ENCODE measurements at regions not wholly inside any gene's neighbourhood (a gene's known extent, or its start where the extent isn't known, plus 50 kb on each side); places are given as distances from the start of the nearest gene placed in this dataset.

GRCh38 chr1:74835051-74835450 is 102.1 kb downstream of the TYW3 start:
- TF ChIP-seq, protein P1, sequence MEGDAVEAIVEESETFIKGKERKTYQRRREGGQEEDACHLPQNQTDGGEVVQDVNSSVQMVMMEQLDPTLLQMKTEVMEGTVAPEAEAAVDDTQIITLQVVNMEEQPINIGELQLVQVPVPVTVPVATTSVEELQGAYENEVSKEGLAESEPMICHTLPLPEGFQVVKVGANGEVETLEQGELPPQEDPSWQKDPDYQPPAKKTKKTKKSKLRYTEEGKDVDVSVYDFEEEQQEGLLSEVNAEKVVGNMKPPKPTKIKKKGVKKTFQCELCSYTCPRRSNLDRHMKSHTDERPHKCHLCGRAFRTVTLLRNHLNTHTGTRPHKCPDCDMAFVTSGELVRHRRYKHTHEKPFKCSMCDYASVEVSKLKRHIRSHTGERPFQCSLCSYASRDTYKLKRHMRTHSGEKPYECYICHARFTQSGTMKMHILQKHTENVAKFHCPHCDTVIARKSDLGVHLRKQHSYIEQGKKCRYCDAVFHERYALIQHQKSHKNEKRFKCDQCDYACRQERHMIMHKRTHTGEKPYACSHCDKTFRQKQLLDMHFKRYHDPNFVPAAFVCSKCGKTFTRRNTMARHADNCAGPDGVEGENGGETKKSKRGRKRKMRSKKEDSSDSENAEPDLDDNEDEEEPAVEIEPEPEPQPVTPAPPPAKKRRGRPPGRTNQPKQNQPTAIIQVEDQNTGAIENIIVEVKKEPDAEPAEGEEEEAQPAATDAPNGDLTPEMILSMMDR (conservative IDR thresholded peaks at IDR 0.05; ENCODE audit: control insufficient read depth, insufficient read depth, low read depth, low read length) = no peak
- no peak overlapping the region for H3K4me3 ChIP-seq (ENCODE audit: control insufficient read depth, low read depth, low read length)
- DNase-seq (ENCODE audit: low read depth) = no peak

DNA sequence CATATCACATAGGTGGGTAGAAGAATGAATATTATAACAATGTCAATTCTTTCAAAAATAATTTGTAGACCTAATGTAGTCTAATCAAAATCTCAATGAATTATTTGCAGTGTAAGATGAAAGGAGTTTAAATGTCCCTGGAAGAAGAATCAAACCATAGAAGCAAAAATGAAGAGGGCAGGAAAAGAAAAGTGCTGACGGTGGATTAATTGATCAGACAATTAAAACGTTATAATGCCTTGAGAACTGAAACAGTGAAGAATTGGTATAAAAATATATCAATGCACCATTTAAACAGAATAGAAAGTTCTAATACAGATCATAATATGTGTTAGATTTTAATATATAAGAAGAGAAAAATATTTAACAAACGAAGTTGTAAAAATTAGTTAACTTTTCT is 109.8 kb downstream of the TYW3 start:
- TF ChIP-seq, protein P1 (conservative IDR thresholded peaks at IDR 0.05; ENCODE audit: control insufficient read depth, insufficient read depth, low read depth, low read length) = no peak
- DNase-seq (ENCODE audit: low read depth) = no peak
- no peak overlapping the region for H3K4me3 ChIP-seq (ENCODE audit: control insufficient read depth, low read depth, low read length)

DNA sequence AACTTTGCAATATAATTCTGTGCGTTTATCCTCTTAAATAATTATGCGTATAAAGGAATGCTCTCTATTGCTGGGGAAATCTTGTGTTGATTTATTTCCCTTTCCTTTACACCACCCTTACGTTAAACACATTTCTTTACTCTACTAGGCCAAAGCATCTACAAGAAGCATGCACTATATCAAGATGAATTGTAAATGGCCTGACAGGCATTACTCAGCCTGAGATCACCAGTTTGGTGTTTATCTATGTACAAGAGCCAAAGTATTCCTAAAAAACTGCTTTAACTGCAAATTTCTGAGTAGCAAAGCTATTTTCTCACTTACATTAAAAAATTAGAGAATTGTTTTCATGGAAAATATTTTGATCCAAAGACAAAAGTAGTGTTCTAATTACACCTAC is 114.8 kb downstream of the TYW3 start:
- DNase-seq (ENCODE audit: low read depth) = no peak
- TF ChIP-seq, protein P1 (conservative IDR thresholded peaks at IDR 0.05; ENCODE audit: control insufficient read depth, insufficient read depth, low read depth, low read length) = no peak
- no peak overlapping the region for H3K4me3 ChIP-seq (ENCODE audit: control insufficient read depth, low read depth, low read length)

- DNase-seq (ENCODE audit: low read depth) = peak; percentile 1
- TF ChIP-seq, protein P1 (conservative IDR thresholded peaks at IDR 0.05; ENCODE audit: control insufficient read depth, insufficient read depth, low read depth, low read length) = no peak
- no peak overlapping the region for H3K4me3 ChIP-seq (ENCODE audit: control insufficient read depth, low read depth, low read length)
Measured at GRCh38 chr1:74853756-74854155, 120.8 kb downstream of the TYW3 start.

GRCh38 chr1:74856174-74856573 is 123.2 kb downstream of the TYW3 start:
- TF ChIP-seq, protein P1 (conservative IDR thresholded peaks at IDR 0.05; ENCODE audit: control insufficient read depth, insufficient read depth, low read depth, low read length) = no peak
- DNase-seq (ENCODE audit: low read depth) = no peak
- no peak overlapping the region for H3K4me3 ChIP-seq (ENCODE audit: control insufficient read depth, low read depth, low read length)

- TF ChIP-seq, protein P1 (conservative IDR thresholded peaks at IDR 0.05; ENCODE audit: control insufficient read depth, insufficient read depth, low read depth, low read length) = no peak
- DNase-seq (ENCODE audit: low read depth) = no peak
- no peak overlapping the region for H3K4me3 ChIP-seq (ENCODE audit: control insufficient read depth, low read depth, low read length)
Measured at GRCh38 chr1:74857676-74858075, 124.7 kb downstream of the TYW3 start.

DNA sequence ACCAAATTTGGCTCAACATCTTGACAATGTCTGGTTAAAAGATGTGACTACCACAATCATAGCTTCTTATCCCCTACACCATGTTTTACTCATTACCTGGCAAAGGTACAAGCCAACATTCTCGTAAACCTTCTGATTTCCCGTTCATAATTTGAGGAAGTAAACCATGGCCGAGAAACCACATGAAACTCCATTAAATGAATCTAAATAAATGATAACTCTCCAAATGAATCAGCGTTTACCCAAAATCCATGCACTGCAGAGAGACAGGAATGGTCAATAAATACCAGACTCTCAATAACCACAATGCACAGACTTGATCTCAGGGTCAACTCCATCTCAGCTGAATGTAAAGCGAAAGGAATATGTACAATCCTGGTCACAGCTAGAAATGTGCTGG is 125.2 kb downstream of the TYW3 start:
- no peak overlapping the region for H3K4me3 ChIP-seq (ENCODE audit: control insufficient read depth, low read depth, low read length)
- TF ChIP-seq, protein P1 (conservative IDR thresholded peaks at IDR 0.05; ENCODE audit: control insufficient read depth, insufficient read depth, low read depth, low read length) = no peak
- no peak for DNase-seq (ENCODE audit: low read depth)

All from fibroblast of mammary gland (primary cell).